ENCODE measurements at regions not wholly inside any gene's neighbourhood (a gene's known extent, or its start where the extent isn't known, plus 50 kb on each side); places are given as distances from the start of the nearest gene placed in this dataset.

DNA sequence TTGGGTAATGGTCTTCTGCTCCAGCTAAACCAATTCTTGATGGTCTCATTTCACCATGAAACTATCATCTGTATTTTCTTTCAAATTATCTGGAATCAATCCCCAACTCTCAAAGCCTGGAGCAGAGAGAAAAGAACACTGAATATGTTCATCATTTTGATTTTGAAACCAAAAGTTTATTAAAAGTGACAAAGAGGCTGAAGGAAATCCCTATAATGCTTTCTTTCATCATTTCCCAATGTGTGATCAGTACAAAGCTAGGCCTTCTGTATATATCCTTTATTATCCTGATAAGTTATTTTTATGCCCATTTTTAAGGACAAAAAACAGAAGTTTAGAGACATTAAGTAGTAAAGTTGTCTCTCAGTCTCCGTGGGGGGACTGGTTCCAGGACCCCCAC lies 50.1 kb upstream of the MBNL1 start:
- DNase-seq (ENCODE audit: low read depth in 2 of 2) = no peak

Data from stimulated activated CD4-positive, alpha-beta T cell treated with anti-CD3 and anti-CD28 coated beads, Interleukin-15, amount 100 ng/mL, for 48 hours (primary cell).